ENCODE measurements at regions not wholly inside any gene's neighbourhood (a gene's known extent, or its start where the extent isn't known, plus 50 kb on each side); places are given as distances from the start of the nearest gene placed in this dataset.
"Not testable (repeated sequence)": the region's sequence is repeated elsewhere in the genome, so short reads cannot be mapped to it uniquely, and the experiment has no call there.

- DNase-seq = no peak
Measured at GRCh38 chr9:115845648-115846312, 307.8 kb upstream of the PAPPA start.

GRCh38 chr9:115847216-115847615, 306.4 kb upstream of the PAPPA start:
- DNase-seq = no peak

DNA sequence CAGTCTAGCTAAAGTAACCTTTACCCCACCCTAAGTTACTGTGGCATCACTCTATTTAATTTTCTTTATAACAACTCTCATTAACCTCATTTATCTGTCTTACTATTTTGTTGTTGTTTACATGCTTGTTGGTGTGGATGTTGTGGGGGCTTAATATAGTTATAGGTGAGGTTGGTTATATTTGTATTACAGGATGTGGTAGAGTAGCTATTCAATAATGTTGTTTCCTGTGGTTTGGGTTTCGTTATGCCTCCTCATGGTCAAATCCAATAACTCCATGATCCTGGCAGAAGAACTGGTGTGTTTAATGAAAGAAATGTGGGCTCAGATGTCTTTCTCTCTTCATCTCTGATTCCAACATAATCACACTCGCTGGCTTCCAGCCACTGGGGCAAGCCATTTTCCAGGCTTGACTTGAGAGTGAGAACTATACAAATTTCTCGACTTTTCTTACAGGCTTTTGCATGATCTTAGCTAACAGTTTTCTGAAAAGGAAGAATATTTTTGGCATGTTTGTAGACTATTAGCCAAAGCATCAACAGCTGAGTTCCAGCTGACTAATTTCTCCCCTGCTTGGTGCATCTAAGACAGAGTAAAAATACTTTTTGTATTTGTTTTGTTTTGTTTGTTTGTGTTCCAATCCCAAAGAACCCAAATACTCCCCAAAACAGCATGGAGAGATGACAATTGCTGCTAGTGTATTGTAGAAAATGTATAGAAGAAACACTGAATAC, 303.7 kb upstream of the PAPPA start:
- no peak for DNase-seq

GRCh38 chr9:115850548-115851304, 302.9 kb upstream of the PAPPA start:
- DNase-seq = no peak

GRCh38 chr9:115855458-115856133, 298.0 kb upstream of the PAPPA start:
- no peak for DNase-seq

DNA sequence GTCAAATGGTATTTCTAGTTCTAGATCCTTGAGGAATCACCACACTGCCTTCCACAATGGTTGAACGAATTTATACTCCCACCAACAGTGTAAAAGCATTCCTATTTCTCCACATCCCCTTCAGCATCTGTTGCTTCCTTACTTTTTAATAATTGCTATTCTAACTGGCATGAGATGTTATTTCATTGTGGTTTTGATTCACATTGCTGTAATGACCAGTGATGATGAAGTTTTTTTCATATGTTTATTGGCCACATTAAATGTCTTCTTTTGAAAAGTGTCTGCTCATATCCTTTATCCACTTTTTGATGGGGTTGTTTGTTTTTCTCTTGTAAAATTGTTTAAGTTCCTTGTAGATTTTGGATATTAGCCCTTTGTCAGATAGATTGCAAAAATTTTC, 295.2 kb upstream of the PAPPA start:
- DNase-seq = not testable (repeated sequence)

DNA sequence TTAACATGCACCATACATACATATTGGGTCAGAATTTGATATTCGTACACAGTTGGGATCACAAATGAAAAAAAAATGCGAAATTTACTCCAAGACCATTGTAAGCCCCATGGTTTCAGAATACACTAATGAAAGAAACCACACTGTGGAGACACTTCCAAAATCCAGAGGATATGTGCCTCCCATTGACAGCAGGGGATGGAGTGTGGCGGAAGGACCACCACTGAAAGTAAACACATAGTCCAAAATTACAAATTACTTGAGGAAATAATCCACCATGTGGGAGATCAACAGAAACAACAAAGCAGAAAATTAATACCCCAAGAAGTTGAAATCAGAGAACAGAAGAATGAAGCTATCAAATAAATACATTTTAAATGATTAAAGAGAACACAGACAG, 291.6 kb upstream of the PAPPA start:
- DNase-seq = no peak

GRCh38 chr9:115864581-115864980, 289.0 kb upstream of the PAPPA start:
- DNase-seq = no peak

GRCh38 chr9:115867326-115867725, 286.3 kb upstream of the PAPPA start:
- DNase-seq = no peak

DNA sequence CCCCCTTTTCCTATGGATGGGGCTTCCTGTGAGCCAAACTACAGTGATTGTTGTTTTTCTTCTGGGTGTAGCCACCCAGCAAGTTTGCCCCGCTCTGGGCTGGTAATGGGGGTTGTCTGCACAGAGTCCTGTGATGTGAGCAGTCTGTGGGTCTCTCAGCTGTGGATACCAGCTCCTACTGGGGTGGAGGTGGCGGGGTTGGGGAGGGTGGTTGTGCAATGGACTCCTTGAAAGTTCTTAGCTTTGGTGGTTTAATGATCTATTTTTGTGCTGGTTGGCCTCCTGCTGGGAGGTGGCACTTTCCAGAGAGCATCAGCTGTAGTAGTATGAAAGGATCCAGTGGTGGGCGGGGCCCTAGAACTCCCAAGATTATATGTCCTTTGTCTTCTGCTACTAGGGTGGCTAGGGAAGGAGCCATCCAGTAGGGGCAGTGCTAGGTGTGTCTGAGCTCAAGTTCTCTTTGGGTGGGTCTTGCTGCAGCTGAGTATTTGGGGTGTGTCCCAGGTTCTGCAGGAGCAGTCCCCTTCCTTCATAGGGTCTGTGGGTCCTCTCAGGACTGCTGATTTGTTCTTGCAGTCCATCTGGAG, 275.6 kb upstream of the PAPPA start:
- DNase-seq = no peak

DNA sequence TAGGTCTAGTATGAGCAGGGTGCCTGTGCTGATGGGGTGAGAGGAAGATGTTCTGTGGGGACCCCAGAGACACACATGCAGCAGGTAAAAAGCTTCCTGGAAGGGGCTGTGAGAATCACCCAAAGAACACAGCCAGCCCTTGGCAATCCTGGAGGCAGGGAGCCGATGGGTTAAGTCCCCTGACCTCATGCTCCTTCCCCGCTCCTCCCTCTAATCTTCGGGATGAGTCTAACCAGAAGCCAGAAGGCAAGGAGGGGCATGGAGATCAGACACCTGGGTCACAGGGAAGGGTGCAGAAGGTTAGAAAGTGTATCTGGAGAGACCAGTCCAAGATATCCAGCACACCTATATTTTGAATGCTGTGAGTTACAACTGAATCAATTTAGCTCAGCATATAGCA, 274.1 kb upstream of the PAPPA start:
- no peak for DNase-seq

GRCh38 chr9:115880221-115880885, 273.2 kb upstream of the PAPPA start:
- no peak for DNase-seq

- no peak for DNase-seq
Measured at GRCh38 chr9:115882911-115883310, 270.7 kb upstream of the PAPPA start.

DNA sequence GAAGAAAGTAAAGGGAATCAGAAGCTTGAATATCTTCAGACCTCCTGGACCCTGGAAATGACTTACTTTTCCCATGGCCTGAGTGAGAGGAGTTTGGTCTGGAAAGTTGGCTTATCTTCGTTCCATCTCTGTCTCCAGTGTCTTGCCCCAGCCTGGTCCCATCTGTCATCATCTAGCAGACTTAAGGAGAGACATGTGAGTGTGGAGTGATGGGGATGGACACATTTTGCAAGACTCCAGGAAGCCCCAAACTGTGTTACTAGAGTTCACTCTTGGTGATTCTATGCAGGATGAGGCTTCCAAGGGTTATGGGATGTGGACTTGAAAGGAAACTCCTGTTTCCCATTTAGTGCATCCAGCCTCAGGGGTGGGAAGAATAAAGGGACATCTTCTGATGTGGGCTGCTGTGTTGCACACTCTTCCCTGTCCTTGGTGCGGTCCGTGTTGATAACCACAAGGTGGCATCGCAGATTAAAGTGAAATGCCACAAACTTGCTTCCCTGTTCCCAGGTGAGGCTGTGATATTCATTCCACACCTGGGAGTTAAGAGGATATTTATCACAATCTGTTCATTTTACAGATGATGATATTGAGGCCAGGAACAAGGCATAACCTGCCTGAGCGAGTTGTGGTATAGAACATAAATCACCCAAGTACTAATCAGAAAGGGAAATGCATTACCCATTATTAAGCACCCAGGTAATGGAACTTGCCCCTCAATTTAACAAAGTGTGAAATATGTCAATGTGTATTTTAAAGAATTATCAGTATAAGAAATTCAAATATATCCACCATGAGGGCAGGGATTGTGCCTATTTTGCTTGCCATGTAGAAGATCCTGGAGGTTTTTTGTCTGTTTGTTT, 269.9 kb upstream of the PAPPA start:
- DNase-seq = no peak

GRCh38 chr9:115884846-115885245, 268.7 kb upstream of the PAPPA start:
- no peak for DNase-seq

- DNase-seq = no peak
Measured at GRCh38 chr9:115888131-115888530, 265.5 kb upstream of the PAPPA start.

DNA sequence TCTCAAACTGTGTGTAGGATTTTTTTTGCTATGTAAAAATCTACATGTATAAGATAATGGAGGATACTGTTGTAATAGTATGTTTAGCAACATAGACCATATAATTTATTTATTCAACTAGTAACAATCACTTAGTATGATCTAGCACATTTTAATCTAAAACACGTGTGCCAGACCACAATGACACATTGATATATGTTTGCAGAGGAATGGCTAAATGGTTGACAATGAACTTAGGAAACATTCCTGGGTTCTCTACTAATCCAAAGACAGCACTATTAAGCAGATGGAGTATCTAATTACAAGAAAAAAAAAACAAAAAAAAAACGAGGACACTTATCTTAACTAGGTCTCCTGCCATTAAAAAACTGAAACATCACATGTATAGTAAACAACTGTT, 261.7 kb upstream of the PAPPA start:
- DNase-seq = no peak

GRCh38 chr9:115898478-115898877, 255.1 kb upstream of the PAPPA start:
- not testable (repeated sequence) for DNase-seq

- no peak for DNase-seq
Measured at GRCh38 chr9:115900698-115901097, 252.9 kb upstream of the PAPPA start.

GRCh38 chr9:115910959-115911358, 242.6 kb upstream of the PAPPA start:
- no peak for DNase-seq

GRCh38 chr9:115912086-115912485, 241.5 kb upstream of the PAPPA start:
- no peak for DNase-seq
